ENCODE measurements at regions not wholly inside any gene's neighbourhood (a gene's known extent, or its start where the extent isn't known, plus 50 kb on each side); places are given as distances from the start of the nearest gene placed in this dataset.

DNA sequence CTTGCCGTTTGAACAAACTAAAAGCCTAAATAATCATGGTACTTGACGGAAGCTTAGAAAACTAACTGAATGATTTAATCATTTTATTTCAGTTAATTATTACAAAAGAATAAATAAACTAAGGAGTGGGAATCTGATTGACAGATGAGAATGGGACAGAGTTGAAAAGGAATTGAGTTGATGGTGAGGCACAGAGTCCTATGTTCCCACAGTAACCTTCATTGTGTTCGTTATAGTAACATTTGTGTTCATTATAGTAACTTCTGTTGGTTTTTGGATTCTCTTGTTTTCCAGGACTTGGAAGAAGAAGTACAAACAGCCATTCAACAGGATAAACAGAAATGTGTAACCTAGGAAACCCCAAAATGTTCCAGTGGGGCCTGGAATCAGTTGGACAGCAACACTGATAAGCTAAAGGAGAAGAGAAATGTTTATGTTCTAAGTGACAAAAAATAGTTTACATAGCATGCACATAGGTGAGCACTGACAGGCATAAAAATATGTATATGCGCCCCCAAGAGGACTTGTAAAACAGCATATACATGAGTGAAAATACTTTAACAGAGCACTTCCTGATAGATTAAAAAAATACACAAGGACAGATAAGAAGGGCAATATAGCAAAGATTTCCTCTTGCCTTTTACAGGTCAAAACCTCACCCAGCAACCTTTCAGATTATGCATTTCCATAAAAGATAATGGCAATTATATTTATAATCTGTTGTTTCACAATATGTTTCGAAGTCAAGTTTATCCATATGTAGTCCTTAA lies 218.6 kb upstream of the HTR2C start:
- no peak overlapping the region for H3K27ac ChIP-seq
- CTCF ChIA-PET: no interaction called here
- no peak for DNase-seq (ENCODE audit: low spot score)
- POLR2A ChIA-PET (ENCODE audit: low non-redundant PET): no interaction called here
- no peak for TF ChIP-seq CTCF (conservative IDR thresholded peaks at IDR 0.05; ENCODE audit: low read depth)

DNA sequence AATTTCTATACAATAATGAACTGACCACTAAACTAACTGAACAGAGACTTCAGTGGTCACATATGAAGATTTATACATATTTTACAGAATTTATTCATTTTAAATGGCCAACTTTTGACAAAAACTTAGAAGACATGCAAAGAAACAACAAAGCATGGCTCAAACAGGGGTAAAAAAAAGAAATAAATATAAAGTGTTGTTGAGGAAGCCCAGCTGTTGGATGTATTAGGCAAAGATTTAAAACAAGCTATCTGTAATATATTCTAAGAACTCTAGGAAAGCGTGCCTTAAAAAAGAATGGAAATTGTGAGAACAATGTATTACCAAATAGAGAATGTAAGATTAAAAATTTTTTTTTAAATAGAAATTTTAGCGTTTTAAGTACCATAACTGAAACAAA lies 210.9 kb upstream of the HTR2C start:
- POLR2A ChIA-PET (ENCODE audit: low non-redundant PET): no interaction called here
- no peak for DNase-seq (ENCODE audit: low spot score)

GRCh38 chrX:114390251-114390796 lies 193.6 kb upstream of the HTR2C start:
- H3K27ac ChIP-seq: no peak overlapping the region
- ChIA-PET POLR2A (ENCODE audit: low non-redundant PET) (no interaction called here), CTCF (no interaction called here)
- TF ChIP-seq CTCF (conservative IDR thresholded peaks at IDR 0.05; ENCODE audit: low read depth): no peak
- DNase-seq (ENCODE audit: low spot score): no peak

More for the DNA sequence above, 210.9 kb upstream of the HTR2C start:
- no peak for TF ChIP-seq CTCF (conservative IDR thresholded peaks at IDR 0.05; ENCODE audit: low read depth)
- CTCF ChIA-PET: no interaction called here
- H3K27ac ChIP-seq: no peak overlapping the region

All from RWPE1 (cell line).